Glomerular visceral epithelial cell (primary cell): ENCODE measurements at regions not wholly inside any gene's neighbourhood (a gene's known extent, or its start where the extent isn't known, plus 50 kb on each side); places are given as distances from the start of the nearest gene placed in this dataset.

Experiments
- DNase-seq: peaks from one replicate; pipeline ENCODE4 v3.0.0-alpha.2; 2016; ENCODE audit errors: extremely low spot score

DNA sequence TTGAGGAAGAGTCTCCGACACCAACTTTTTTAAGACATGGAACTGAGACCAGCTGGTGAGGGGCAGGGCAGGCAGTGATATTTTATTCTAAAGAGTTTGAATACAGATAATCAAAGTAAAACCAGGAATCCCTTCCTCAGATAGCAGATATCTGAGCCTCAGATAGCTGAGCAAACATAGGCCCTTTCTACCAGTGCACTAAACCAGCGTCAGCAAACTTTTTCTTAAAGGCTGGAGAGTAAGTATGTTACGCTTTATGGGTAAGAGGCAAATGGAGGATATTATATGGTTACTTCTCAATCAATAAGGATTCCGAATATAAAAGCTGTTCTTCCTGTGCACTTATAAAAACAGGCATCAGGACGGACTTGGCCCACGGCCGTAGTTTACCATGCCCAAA is 73.9 kb downstream of the WNT5A start:
- no peak for DNase-seq

DNA sequence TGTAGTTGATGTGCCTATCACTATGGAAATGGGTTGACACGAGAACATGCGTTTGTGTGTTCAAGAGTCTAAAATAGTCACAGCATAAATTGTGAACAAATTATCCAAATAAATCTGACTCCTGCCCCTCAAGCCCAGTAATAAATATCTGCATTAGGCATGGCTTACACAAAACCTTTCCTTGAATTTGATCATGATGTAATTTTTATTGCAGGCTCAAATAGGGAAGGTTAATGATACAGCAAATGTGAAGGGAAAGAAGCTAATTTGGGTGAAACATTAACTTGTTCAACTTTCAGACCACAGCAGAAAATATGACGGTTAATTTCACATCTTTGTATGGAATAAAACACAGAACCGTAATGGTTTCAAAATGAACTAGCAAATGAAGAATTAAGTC is 74.6 kb downstream of the WNT5A start:
- no peak for DNase-seq

DNA sequence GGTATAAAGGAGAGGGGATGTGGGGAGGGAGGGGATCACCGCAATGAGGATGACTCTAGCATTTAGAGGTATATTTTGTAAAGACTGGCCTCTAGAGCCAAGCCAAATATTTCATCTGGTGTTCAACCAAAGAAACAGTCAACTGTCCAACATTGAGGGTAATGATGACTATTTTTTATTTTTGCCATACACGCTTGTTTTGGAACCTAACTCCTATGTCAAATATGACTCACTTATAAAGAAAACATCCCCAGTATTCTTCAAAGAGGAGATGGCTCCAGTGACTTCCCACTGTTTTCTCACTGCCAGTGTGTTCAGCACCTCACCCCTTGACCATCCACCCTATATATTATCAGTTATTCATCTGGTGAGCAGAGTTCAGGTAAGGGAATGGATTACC is 77.3 kb downstream of the WNT5A start:
- no peak for DNase-seq

DNA sequence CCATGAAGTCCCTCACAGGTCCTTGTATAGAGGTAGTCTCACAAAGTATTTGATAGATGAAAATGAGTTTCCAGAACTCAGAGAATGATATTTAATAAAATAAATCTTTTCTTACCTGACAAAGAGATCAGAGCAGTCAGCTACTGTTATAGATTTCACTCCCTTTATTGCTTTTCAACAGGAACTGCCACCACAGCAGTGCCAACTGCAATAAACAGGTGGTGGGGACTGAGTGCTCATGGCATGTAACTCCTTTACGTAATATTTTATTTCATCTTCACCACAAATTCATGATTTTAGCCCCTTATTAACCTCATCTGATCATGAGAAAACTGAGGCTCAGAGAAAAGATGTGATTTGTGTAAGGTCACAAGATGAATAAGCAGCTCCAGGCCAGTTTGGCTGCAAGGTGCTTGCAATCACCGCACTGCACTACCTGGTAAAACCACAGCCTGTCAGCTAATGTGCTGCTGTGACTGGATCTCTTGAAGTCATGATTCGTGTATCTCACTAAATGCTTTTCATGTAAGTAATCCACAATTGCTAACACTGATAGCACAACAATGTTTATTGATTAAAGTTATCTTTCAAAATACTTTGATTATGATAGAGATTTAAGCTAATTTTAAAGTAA is 78.8 kb downstream of the WNT5A start:
- no peak for DNase-seq

DNA sequence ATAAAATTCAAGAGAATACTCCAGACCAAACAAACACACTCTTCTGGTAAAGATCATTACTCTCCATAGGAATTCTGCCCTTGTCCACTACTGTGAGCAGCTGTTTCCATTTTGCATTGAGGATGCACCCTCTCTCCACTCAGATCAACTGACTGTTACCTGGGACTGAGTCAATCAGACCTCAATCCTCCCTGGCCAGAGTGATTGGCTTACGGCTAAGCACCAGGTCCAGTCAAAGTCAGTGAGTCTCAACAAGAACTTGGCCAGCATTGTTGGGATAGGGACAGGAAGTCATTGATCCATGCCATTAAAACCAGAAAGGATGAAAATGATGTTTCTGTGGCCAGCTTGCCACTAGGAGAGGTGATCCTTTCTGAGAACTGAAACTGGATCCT is 79.7 kb downstream of the WNT5A start:
- no peak for DNase-seq

DNA sequence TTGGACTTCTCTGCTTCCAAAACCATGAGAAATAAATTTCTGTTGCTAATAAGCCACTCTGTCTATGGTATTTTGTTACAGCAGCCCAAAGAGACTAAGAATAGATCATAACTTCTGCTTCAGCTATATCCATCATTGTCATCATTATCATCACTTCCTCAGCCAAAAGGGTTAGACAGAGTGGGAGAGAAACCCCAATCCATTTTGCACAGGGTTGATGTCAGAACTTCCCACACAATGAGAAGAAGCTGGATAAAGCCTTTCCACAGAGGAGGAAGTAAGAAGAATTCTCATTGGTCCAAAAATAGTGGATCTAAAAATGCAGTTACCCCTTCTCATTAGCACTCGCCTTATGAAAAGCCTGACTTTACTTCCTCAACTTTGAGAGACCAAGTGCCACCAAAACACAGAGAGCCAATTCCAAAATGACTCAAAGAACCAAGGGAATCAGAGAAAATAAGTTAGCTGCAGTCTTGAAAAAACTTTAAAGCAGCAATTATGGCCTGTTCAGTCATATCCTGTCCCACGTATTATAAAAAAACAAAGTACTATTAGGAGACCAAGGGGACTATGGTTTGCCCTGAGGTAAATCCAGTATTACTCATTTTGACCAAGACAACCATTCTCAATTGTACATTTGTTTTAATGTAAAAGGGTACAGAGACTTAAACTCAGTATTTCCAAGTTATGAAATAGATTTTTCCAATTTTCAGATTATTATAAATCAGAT is 80.2 kb downstream of the WNT5A start:
- DNase-seq = no peak

DNA sequence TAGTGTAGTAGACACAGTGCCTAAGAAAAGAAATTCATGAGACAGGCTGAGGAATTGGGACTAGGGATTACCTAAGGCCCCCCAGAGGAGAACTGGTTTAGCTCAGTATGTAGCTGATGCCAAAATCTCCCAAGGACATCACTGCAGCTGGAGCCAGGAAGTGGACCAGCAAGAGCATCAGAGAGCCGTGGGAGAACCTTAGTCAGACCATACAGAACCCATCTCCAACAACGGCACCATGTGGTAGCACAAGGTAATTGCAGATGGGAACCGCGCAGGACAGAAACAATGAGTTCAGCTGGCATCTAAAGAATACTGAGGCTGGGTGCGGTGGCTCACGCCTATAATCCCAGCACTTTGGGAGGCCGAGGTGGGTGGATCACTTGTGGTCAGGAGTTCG is 81.7 kb downstream of the WNT5A start:
- DNase-seq = no peak

DNA sequence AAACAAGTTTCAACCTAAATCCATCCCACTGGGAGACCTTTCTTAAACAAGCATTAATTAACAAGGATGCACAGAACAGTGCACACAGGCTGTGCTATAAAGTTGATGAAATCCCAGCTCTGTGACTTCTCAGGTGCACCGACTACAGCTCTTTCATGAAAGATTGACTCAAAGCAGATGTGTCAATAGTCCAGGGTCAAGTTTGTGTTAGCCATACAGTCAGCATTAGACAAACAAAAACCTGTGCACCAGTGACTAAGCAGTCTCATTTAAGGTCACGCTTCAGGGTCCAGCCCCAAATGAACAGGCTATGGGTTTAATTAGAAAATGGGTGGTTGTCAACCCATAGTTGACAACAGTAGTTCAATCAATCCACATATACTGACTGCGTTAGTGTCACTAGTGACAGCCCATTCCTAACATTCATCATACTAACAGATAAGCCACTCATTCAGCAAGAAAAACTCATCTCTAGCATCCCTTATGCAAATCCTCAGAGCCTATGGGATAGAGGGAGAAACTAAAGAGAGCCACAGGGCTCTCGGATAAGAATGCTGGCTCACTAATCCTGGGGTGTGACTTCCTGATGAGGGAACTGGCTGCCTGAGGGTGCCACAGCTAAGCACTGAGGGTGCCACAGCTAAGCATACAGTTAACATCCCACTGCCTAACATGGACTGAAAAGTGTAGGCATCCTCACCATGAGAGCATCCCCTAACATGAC is 84.1 kb downstream of the WNT5A start:
- no peak for DNase-seq

DNA sequence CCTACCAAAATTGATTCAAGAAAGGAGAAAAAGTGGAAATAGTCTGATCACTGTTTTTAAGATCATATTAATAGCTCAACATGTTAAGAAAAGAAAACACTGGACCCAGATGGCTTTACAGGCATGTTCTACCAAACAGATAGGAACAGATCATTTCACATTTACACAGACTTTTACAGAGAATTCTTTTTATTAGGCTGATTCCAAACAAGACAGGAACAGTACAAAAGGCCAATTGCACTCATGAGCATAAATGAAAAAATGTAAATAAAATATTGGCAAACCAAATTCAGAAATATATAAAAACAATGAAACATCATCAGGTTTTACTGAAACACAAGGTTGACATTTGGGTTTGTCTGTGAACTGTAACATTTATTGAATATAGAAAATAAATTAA is 106.5 kb downstream of the WNT5A start:
- DNase-seq = no peak

DNA sequence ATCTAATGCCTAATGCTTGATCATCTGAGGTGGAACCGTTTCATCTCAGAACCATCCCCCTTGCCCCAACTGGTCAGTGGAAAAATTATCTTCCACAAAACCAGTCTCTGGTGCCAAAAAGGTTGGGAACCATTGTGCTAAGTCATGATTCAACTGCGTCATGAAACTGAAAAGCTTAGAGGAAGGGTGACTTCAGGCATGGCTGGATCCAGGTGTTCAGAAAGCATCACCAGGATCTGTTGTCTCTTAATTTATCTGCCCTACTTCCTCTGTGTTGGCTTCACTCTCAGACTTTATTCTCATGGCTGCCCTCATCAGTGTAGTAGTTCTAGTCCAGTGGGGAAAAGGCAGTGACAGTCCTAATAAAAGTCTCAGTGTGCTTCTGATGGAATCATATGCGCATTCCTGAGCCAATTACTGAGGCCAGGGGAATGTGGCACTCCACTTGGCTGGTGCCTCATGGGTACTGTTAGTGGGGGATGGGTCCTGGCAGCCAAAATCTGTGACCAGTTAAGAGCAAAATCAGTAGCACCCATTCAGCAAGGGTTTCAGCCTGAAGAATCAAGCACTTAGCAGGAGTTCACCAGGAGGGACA is 110.3 kb downstream of the WNT5A start:
- no peak for DNase-seq

DNA sequence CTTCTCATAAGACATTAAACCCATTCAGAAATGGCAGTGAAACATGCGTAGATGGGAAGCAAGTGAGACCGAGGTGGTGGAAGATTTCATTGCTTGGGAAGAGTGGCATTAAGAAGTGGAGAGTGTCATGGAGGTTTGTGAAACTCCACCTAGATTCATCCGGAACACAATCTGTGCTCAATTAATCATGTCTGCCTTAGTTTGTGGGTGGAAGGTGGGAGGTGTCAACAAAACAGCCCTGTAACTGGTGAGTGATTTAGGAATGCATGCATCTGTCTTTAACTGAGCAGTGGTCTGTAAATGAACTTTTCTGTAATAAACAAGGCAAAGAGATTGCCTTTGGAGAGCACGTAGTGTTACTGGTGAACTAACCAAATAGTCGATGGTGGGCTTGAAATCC is 113.7 kb downstream of the WNT5A start:
- DNase-seq = no peak

DNA sequence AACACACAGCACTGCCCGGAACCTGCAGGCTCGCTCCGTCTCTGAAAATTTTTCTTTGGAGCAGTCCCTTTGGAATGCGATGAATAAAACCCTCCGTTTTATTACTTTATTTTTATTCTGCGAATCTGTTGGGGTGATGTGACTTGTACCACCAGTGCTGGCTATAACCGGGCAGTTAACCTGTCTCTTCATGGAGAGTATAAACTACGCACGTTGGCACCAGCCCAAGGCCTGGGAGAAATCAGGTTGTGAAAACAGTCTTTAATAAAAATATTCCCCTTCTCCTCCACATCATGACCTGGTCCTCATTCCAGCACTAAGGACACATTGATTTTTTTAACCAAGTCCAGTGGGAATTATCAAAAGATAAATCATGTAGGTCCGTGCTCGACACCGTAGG is 116.8 kb downstream of the WNT5A start:
- no peak for DNase-seq

DNA sequence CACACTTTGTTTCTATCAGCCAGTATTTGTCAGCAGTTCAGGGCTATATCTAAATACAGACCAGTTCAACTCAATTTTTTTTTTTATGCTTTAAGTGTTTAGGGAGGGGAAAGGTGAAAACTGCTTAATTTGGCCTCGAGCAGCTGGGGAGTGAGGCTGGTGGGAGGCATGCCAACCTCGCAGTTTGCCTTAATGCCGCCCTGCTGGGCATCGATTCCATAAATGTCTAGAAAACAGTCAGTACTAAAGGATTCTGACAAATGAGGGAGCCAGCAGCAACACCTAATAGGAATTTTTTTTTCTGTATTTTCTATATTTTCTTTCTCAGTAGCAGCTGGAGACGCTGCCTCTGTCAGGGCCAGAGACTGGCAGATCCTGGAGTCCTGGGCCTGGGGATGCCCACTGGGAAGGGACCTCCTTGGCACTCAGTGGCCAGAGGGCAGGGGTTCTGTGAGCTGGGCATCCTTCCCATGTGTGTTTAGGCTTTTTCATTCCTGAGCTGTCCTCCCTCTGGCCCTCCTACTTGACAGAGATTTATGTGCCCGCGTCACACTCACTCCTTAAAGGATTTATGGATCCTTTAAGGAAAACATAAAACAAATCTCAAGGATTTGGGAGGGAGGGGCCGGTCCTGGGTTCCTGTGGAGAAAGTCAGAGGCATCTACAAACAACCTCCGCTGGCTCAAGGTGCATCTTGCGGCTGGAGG is 117.8 kb downstream of the WNT5A start:
- DNase-seq = no peak

DNA sequence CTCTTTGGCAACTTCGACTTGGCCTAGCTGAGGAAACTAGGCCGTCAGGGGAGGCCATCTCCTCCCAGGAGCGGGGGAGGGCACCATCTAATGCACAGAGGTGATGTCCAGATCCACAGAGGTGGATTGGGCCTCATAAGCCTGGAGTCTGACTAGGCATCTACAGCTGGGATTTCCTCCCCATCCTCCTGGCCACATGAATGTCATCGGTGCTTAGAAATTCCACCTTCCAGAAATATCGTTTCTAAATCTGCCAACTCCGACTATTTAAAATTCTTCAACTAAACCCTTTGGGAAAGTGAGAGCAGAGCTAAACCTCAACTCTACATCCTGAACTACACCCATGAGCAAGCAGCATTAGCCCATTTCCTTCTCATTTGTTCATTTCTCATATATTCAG is 118.7 kb downstream of the WNT5A start:
- DNase-seq = no peak

DNA sequence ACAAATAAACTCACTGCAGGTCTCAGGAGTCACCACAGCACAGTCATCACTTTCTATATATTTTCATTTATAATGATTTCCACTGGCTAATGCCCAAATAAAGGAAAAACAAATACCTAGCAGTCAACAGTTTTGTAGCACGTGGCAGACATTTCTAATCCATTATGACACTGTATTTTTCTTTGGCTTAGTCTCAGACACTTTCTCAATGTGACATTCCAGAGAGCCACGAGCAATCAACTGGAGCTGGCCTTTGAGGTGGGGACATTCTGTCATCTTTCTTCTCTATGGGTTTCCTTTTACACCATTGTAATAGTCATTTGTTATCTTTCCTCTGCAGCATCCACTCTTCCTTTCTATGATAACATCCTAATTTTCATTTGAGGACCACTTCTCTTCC is 119.7 kb downstream of the WNT5A start:
- no peak for DNase-seq

DNA sequence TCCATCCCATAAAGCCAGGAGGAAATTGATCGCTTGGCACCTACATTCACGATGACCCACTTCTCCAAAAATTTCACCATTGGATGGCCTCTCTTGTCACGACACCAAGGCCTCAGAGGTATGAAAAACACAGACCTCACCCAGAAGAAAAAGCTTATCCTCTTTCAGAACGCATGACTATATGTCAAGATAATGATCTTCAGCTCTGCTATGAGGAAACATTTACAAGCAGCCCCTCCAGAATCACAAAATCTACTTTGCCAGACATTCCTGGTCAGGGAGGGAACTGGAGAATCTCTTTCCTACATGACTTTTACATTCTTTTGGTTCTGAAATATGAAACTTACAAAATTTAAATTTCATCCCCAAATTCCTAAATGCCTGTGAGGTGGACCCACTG is 122.7 kb downstream of the WNT5A start:
- no peak for DNase-seq

DNA sequence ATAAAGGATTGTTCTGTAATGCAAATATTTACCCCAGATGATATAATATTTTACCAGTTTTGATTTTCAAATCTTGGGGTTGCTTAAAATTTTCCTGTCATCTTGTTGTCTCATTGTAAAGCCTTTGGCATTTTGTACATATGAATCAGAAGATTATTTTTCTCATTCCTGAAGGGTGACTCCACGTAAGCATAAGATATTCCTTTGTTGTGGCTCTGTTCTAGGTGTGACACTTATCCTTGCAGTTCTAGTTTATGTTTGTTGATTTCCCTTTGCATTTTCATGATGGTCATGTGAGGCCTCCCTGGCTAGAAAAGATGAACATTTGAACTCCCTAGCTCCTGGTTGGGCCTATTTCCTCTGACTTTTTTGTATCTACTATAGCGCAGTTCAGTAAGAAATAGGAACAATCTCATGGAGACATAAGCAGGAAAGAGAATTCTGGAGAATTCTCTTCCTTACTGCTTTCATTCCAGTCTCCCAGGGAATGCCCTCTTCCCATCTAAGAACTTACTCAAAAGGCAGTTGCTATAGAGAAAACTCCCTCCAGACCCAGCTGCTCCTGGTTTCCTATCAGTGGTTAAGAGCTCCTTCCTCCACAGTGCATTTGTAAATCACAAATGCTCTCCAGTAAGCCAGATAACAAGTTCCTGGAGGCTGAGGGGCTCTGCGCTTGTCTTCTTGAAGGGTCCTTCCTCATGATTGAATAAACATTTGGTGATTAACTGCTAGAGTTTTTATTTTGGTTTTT is 124.7 kb downstream of the WNT5A start:
- no peak for DNase-seq

DNA sequence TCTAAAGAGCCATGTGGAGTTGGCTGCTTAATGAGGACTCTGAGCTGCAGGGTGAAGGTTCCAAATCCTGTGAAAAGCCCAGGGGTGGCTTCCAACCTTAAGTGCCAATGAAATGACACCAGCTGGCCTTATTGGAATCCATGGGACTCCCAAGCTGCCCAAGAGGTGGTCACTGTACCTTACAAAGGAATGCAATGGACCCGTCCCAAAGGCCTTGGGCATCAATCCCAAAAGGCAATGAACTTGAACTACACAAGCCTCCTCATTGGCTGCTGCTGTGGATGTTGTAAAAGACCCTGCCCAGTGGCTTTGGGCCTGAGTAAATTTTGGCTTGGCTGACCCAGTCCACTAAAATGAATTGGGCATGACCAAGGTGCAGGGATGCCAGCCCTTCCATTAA is 129.3 kb downstream of the WNT5A start:
- DNase-seq = no peak

DNA sequence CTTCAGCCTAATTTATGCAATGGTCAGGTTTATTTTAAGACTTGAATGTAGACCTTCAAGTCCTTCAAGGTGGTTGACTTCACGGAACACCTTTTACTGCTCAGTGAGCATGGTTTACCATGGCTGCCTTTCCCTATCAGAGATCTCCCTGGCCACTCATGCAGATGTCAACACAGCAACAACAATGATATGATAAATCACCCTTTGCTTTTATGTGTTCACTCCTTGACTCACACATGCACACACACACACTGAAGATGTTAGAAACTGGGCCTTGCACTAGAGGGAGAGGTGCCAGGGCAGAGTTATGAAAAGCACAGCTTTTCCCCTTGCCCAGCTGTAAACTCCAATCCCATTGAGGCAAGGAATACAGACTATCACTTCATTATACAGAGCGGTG is 134.4 kb downstream of the WNT5A start:
- DNase-seq = no peak

DNA sequence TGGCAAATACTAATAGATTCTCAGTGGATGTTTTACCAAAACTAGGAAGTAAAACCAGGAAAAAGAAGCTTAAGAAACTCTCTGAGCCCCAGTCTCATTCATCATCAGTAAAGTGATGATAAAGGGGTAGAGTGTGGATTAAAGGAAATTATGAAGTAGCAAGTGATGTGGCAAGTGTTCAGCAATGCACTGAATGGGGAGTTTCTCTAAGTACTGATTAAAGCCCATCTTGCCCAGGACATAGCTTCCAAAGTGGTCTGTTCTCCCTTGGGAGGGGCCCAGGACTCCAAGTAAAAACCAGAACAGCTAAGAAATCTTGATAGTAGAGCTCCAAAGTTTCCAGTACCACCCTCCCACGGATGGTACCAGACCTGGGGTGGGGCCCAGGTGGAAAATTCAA is 137.3 kb downstream of the WNT5A start:
- no peak for DNase-seq
